ENCODE measurements at regions not wholly inside any gene's neighbourhood (a gene's known extent, or its start where the extent isn't known, plus 50 kb on each side); places are given as distances from the start of the nearest gene placed in this dataset.

DNA sequence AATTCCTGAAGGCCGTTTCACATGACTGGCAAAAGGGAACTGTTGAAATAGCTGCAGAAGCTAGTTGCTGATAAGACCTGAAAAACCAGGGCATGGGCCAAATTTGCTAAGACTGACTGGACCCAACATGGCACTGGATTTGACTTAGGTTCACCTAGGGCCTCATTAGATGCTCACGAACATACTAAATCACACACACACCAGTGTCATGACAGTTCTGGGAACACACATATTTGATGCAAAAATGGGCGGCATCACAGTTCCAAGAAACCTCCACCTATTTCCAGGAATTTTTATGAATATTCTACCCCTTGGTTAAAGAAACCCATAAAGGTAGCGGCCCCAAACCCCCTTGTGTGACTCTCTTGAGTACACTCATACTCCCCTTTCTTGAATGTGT, 99.6 kb upstream of the OBI1 start:
- H3K36me3 ChIP-seq (ENCODE audit: control insufficient read depth, insufficient read depth, low read length), result no peaks in the 10 kb centered on the region
- no peak overlapping the region for H3K27ac ChIP-seq (ENCODE audit: low read depth, low read length)
- H3K4me3 ChIP-seq (ENCODE audit: low read depth, low read length), result no peak overlapping the region
- no peaks in the 10 kb centered on the region for H3K9me3 ChIP-seq (ENCODE audit: control insufficient read depth, insufficient read depth, low read length)
- H3K27me3 ChIP-seq (ENCODE audit: control insufficient read depth, insufficient read depth, low read length), result no peaks in the 10 kb centered on the region
- no peak overlapping the region for H3K9ac ChIP-seq (ENCODE audit: low read depth, low read length)
- peaks cover 9% of the 10 kb centered on the region for H3K4me1 ChIP-seq (ENCODE audit: control insufficient read depth, insufficient read depth, low read length)

DNA sequence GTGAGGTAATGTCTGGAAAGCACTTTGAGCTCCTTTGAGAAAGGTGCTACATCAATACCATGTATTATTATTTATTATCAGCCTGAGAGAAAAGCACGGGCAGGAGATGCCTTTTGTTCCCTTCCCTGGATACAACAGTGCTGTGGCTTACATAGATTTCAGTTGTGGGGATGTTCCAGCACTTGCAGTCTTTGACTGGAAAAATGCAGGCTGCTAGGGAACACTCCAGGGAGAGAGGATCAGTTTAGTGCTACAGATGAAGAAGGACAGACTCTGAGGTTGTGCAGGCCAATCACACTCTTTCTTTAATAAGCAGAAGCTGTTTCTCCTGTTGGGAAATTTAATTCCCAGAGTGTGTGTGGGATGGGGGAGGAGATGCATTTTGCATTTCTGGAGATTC, 94.5 kb upstream of the OBI1 start:
- Histone ChIP-seq H3K4me3 (ENCODE audit: low read depth, low read length) (no peak overlapping the region), H3K36me3 (ENCODE audit: control insufficient read depth, insufficient read depth, low read length) (no peaks in the 10 kb centered on the region), H3K4me1 (ENCODE audit: control insufficient read depth, insufficient read depth, low read length) (peaks cover 15% of the 10 kb centered on the region), H3K9ac (ENCODE audit: low read depth, low read length) (no peak overlapping the region), H3K27ac (ENCODE audit: low read depth, low read length) (no peak overlapping the region), H3K27me3 (ENCODE audit: control insufficient read depth, insufficient read depth, low read length) (no peaks in the 10 kb centered on the region), H3K9me3 (ENCODE audit: control insufficient read depth, insufficient read depth, low read length) (no peaks in the 10 kb centered on the region)

DNA sequence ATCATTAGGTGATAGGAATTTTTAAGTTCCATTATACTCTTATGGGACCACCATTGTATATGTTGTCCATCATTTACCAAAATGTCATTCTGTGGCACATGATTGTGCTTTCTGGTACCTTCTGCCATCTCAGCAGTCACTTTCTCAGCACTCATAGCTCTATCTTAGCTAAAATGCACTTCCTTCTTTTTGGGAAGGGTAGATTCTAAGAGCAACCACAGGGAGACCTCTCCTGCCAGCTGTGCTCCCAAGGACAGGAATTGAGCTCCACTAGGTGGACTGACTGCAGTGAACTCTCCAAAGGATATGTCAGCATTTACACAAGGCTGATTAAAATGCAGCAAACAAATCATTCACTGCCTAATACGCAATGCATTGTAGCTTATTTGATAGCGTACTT, 91.8 kb upstream of the OBI1 start:
- H3K4me1 ChIP-seq (ENCODE audit: control insufficient read depth, insufficient read depth, low read length), result peaks cover 15% of the 10 kb centered on the region
- H3K36me3 ChIP-seq (ENCODE audit: control insufficient read depth, insufficient read depth, low read length), result no peaks in the 10 kb centered on the region
- H3K27me3 ChIP-seq (ENCODE audit: control insufficient read depth, insufficient read depth, low read length), result no peaks in the 10 kb centered on the region
- no peak overlapping the region for H3K4me3 ChIP-seq (ENCODE audit: low read depth, low read length)
- no peak overlapping the region for H3K27ac ChIP-seq (ENCODE audit: low read depth, low read length)
- H3K9ac ChIP-seq (ENCODE audit: low read depth, low read length), result no peak overlapping the region
- H3K9me3 ChIP-seq (ENCODE audit: control insufficient read depth, insufficient read depth, low read length), result no peaks in the 10 kb centered on the region

DNA sequence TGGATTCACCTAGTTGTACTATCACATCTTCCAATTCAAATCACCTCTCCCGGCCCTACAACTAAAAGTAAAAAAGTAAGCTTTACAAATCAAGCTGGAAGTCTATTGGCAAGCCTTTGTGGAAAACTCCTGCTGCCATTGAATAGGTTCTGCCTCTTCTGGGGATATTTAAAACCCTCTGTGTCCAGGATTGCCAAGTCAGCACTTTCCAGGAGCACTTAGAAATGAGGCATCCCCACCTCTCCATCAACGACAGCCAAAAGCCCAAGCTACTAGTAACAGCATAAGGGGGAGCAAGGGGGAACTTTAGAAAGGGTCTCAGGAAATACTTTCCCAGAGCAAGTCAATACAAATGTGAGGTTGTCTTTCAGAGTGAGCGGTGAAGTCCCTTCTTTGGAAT, 85.0 kb upstream of the OBI1 start:
- Histone ChIP-seq H3K4me1 (ENCODE audit: control insufficient read depth, insufficient read depth, low read length) (peaks cover 14% of the 10 kb centered on the region), H3K27me3 (ENCODE audit: control insufficient read depth, insufficient read depth, low read length) (no peaks in the 10 kb centered on the region; the same call in 1 of the 2 replicates), H3K9me3 (ENCODE audit: control insufficient read depth, insufficient read depth, low read length) (no peaks in the 10 kb centered on the region), H3K4me3 (ENCODE audit: low read depth, low read length) (no peak overlapping the region), H3K9ac (ENCODE audit: low read depth, low read length) (no peak overlapping the region), H3K36me3 (ENCODE audit: control insufficient read depth, insufficient read depth, low read length) (no peaks in the 10 kb centered on the region), H3K27ac (ENCODE audit: low read depth, low read length) (no peak overlapping the region)

DNA sequence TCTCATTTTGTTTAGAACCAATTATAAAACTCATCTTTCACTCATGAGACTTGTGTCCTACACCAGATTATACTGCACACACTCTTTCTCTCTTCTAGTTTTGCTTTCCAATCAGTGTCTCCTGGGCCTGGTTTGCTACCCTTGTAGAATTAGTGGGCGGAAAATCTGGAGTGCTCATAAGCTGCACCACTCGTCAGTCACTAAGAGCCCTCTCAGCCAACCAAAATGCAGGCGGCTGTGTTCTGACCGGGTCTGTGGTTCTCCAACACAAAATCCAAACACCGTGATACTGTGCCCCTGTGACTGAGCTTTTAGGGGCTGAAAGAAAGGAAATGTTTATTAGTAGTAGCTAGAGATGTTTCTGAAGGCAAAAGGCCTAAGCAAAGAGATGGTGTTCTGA, 83.7 kb upstream of the OBI1 start:
- Histone ChIP-seq H3K36me3 (ENCODE audit: control insufficient read depth, insufficient read depth, low read length) (no peaks in the 10 kb centered on the region), H3K9me3 (ENCODE audit: control insufficient read depth, insufficient read depth, low read length) (no peaks in the 10 kb centered on the region), H3K4me1 (ENCODE audit: control insufficient read depth, insufficient read depth, low read length) (peaks cover 14% of the 10 kb centered on the region), H3K27me3 (ENCODE audit: control insufficient read depth, insufficient read depth, low read length) (no peaks in the 10 kb centered on the region; the same call in 1 of the 2 replicates), H3K9ac (ENCODE audit: low read depth, low read length) (no peak overlapping the region), H3K27ac (ENCODE audit: low read depth, low read length) (no peak overlapping the region), H3K4me3 (ENCODE audit: low read depth, low read length) (no peak overlapping the region)

DNA sequence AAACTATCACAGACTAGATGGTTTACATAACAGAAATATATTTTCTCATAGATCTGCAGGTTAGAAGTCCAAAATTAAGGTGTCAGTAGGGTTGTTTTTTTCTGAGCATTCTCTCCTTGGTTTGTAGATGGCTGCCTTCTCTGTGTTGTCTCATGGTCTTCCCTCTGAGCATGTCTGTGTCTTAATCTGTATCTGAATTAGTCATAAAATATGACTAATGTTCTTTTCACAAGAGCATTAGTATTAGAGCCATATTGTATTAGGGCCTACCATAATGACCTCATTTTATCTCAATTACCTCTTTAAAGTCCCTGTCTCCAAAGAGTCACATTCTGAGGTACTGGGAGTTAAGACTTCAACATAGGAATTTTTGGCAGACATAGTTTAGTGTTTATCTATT, 77.2 kb upstream of the OBI1 start:
- no peaks in the 10 kb centered on the region for H3K9me3 ChIP-seq (ENCODE audit: control insufficient read depth, insufficient read depth, low read length)
- H3K4me1 ChIP-seq (ENCODE audit: control insufficient read depth, insufficient read depth, low read length), result peaks cover 12% of the 10 kb centered on the region
- no peak overlapping the region for H3K4me3 ChIP-seq (ENCODE audit: low read depth, low read length)
- H3K9ac ChIP-seq (ENCODE audit: low read depth, low read length), result no peak overlapping the region
- no peaks in the 10 kb centered on the region for H3K27me3 ChIP-seq (ENCODE audit: control insufficient read depth, insufficient read depth, low read length)
- H3K27ac ChIP-seq (ENCODE audit: low read depth, low read length), result no peak overlapping the region
- no peaks in the 10 kb centered on the region for H3K36me3 ChIP-seq (ENCODE audit: control insufficient read depth, insufficient read depth, low read length)

DNA sequence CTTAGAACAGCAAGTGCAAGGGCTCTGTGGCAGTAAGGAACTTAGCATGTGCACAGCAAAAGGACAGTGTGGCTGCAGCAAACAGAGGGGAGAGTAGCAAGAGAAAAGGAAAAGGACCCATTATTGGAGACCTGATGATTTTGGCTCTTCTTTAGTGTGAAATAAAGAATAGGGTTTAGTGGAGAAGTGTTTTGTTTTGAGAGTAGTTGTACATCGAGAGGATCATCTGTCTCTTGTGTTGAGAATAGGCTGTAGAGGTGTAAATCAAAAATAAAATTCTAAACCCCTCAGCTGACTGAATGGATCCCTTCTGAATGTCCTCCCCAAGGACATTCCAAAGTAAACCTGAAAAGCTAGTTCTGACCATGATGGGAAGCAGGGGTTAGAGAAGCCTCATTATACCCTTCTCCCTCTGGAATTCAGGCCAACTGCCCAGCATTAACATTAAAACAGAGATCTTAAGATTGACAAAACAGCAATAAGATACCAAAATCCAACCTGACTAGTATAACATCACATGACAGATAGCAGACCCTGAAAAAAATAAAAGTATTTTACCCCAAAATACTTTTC, 73.6 kb upstream of the OBI1 start:
- Histone ChIP-seq H3K9ac (ENCODE audit: low read depth, low read length) (no peak overlapping the region), H3K4me3 (ENCODE audit: low read depth, low read length) (no peak overlapping the region), H3K4me1 (ENCODE audit: control insufficient read depth, insufficient read depth, low read length) (peaks cover 12% of the 10 kb centered on the region), H3K36me3 (ENCODE audit: control insufficient read depth, insufficient read depth, low read length) (no peaks in the 10 kb centered on the region), H3K27ac (ENCODE audit: low read depth, low read length) (no peak overlapping the region), H3K9me3 (ENCODE audit: control insufficient read depth, insufficient read depth, low read length) (no peaks in the 10 kb centered on the region), H3K27me3 (ENCODE audit: control insufficient read depth, insufficient read depth, low read length) (no peaks in the 10 kb centered on the region)

DNA sequence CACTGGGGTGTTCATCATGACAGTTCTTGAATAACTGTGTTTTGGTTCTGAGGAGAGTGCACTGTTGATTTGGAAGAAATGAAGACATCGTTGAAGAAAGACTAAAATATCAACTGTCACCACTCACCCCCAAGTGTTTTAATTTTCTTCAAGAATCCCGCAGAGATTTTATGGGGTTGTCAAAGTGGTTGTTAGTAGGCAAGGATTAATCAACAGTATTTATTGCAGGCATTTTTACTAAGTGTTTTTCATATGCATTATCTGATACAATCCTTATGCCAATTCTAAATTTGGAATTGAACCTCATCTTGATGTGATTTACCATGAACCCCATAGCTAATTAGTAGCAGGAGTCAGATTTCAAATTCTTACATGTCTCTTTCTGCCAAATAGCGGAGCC, 63.7 kb upstream of the OBI1 start:
- Histone ChIP-seq H3K9ac (ENCODE audit: low read depth, low read length) (no peak overlapping the region), H3K27me3 (ENCODE audit: control insufficient read depth, insufficient read depth, low read length) (no peaks in the 10 kb centered on the region), H3K27ac (ENCODE audit: low read depth, low read length) (no peak overlapping the region), H3K9me3 (ENCODE audit: control insufficient read depth, insufficient read depth, low read length) (no peaks in the 10 kb centered on the region), H3K36me3 (ENCODE audit: control insufficient read depth, insufficient read depth, low read length) (no peaks in the 10 kb centered on the region), H3K4me3 (ENCODE audit: low read depth, low read length) (no peak overlapping the region), H3K4me1 (ENCODE audit: control insufficient read depth, insufficient read depth, low read length) (0 out of 2 replicates have a peak, but pooled peaks cover 5% of the 10 kb centered on the region)

DNA sequence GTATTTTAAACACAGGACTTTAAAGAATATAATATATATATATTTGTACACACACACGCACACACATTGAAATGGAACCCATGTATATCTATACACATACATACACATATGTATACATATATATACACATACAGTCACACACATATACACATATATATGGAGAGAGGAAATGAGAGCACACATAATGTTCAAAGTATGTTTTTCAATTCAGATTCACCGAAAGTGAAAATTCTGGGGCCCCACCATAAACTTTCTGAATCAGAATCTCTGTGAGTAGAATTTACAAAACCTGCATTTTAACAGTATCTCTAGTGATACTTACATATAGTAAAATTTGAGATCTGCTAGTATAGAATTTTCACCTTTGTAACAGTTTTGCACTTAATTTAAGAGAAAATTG, 60.4 kb upstream of the OBI1 start:
- Histone ChIP-seq H3K27ac (ENCODE audit: low read depth, low read length) (no peak overlapping the region), H3K9me3 (ENCODE audit: control insufficient read depth, insufficient read depth, low read length) (no peaks in the 10 kb centered on the region), H3K27me3 (ENCODE audit: control insufficient read depth, insufficient read depth, low read length) (no peaks in the 10 kb centered on the region), H3K4me3 (ENCODE audit: low read depth, low read length) (no peak overlapping the region), H3K9ac (ENCODE audit: low read depth, low read length) (no peak overlapping the region), H3K36me3 (ENCODE audit: control insufficient read depth, insufficient read depth, low read length) (no peaks in the 10 kb centered on the region), H3K4me1 (ENCODE audit: control insufficient read depth, insufficient read depth, low read length) (0 out of 2 replicates have a peak, but pooled peaks cover 5% of the 10 kb centered on the region)

DNA sequence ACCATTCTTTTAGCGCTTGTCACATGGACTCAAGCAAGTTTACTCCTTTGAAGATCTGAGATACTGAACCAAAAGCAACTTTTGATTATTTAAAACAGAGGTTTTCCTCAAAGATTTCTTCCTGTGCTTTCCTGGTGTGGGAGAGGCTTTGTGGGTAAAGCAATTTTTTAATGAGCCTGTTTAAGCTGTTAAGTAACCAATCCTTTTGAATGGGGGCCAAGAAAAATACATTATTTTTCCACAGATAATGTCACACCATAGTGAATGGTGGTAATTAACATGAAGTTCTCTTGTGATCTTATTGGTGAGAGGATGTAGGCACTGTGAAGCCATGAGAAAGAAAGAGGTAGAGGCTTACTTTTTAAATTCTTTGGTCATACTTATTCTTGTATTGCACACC, 55.8 kb upstream of the OBI1 start:
- H3K27me3 ChIP-seq (ENCODE audit: control insufficient read depth, insufficient read depth, low read length), result no peaks in the 10 kb centered on the region
- no peak overlapping the region for H3K27ac ChIP-seq (ENCODE audit: low read depth, low read length)
- H3K4me3 ChIP-seq (ENCODE audit: low read depth, low read length), result no peak overlapping the region
- no peaks in the 10 kb centered on the region for H3K36me3 ChIP-seq (ENCODE audit: control insufficient read depth, insufficient read depth, low read length)
- H3K4me1 ChIP-seq (ENCODE audit: control insufficient read depth, insufficient read depth, low read length), result peaks cover 15% of the 10 kb centered on the region
- H3K9me3 ChIP-seq (ENCODE audit: control insufficient read depth, insufficient read depth, low read length), result no peaks in the 10 kb centered on the region
- H3K9ac ChIP-seq (ENCODE audit: low read depth, low read length), result no peak overlapping the region

DNA sequence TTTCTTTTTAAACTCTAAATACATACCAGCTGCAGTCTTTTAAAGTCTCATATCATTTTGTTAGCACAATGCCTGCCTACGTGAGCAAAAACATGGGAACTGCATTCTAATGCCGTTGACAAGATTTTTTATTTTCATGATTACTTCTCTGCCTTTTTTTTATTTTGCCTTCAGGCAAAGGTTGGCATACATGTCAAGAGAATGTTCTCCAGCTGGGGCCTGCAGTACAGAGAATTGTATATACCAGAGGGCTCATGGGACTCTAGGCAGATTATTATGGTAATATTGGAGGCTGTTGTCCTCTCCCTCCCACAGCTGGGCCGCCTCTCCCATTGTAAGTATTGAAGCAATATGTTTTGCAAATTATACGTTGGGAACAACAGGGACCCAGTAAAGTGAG, 53.9 kb upstream of the OBI1 start:
- H3K4me3 ChIP-seq (ENCODE audit: low read depth, low read length), result no peak overlapping the region
- H3K9me3 ChIP-seq (ENCODE audit: control insufficient read depth, insufficient read depth, low read length), result no peaks in the 10 kb centered on the region
- no peaks in the 10 kb centered on the region for H3K36me3 ChIP-seq (ENCODE audit: control insufficient read depth, insufficient read depth, low read length)
- H3K9ac ChIP-seq (ENCODE audit: low read depth, low read length), result no peak overlapping the region
- H3K27ac ChIP-seq (ENCODE audit: low read depth, low read length), result no peak overlapping the region
- peaks cover 15% of the 10 kb centered on the region for H3K4me1 ChIP-seq (ENCODE audit: control insufficient read depth, insufficient read depth, low read length)
- H3K27me3 ChIP-seq (ENCODE audit: control insufficient read depth, insufficient read depth, low read length), result no peaks in the 10 kb centered on the region

DNA sequence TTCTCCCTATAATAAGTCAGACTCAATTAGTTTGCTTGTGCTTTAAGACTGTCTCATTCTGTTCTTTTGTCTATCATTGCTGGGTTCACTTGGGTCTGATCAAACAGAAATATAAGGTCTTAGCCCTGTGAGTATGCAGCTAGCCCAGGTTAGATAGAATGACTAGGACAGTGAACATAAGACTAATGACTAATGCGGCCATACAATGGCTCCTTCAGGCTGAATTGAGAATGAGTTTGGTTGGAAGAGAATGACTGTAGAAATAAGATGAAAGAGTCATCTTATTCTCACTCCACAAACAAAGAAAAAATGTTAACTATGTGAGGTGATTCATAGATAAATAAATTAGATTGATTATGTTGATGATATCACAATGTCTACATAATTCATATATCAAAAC, 50.1 kb upstream of the OBI1 start:
- H3K4me1 ChIP-seq (ENCODE audit: control insufficient read depth, insufficient read depth, low read length), result peaks cover 18% of the 10 kb centered on the region
- no peaks in the 10 kb centered on the region for H3K9me3 ChIP-seq (ENCODE audit: control insufficient read depth, insufficient read depth, low read length)
- H3K9ac ChIP-seq (ENCODE audit: low read depth, low read length), result no peak overlapping the region
- no peaks in the 10 kb centered on the region for H3K27me3 ChIP-seq (ENCODE audit: control insufficient read depth, insufficient read depth, low read length)
- H3K27ac ChIP-seq (ENCODE audit: low read depth, low read length), result no peak overlapping the region
- H3K4me3 ChIP-seq (ENCODE audit: low read depth, low read length), result no peak overlapping the region
- H3K36me3 ChIP-seq (ENCODE audit: control insufficient read depth, insufficient read depth, low read length), result no peaks in the 10 kb centered on the region

Data from HUES48 (cell line).